HEK293T (cell line): ENCODE measurements at regions not wholly inside any gene's neighbourhood (a gene's known extent, or its start where the extent isn't known, plus 50 kb on each side); places are given as distances from the start of the nearest gene placed in this dataset.
A peak's percentile ranks its signal among the peaks of the same experiment; 100 is the strongest.

ENCODE experiments used
- CTCF ChIA-PET: fragments of 350-600 bp; formaldehyde crosslinking; extraction: SDS; loops from one replicate; lab custom pipeline; 2021; ENCODE audit warnings: antibody characterized with exemption, inconsistent platforms; lab: Yijun Ruan, JAX
- POLR2A ChIA-PET: fragments of 350-600 bp; formaldehyde crosslinking; extraction: SDS; loops from one replicate; lab custom pipeline; 2020; ENCODE audit warnings: antibody characterized with exemption, inconsistent platforms; lab: Yijun Ruan, JAX
- DNase-seq: peaks from one replicate; pipeline ENCODE4 v3.0.0; 2012; ENCODE audit warnings: mixed read lengths; ENCODE audit errors: extremely low spot score
- ARNT ChIP-seq: fragments of 450-650 bp; IDR thresholded peaks from 2 replicates; pipeline ENCODE4 v1.6.1; 2017; ENCODE audit warnings: mild to moderate bottlenecking
- BHLHE40 ChIP-seq: fragments of 450-650 bp; IDR thresholded peaks from 2 replicates; pipeline ENCODE4 v1.6.1; 2016; ENCODE audit warnings: mild to moderate bottlenecking, moderate library complexity, borderline replicate concordance
- CTBP1 ChIP-seq: fragments of 450-650 bp; IDR thresholded peaks from 2 replicates; pipeline ENCODE4 v1.6.1; 2016; ENCODE audit warnings: borderline replicate concordance
- ELF4 ChIP-seq: fragments of 450-650 bp; IDR thresholded peaks from 2 replicates; pipeline ENCODE4 v1.6.1; 2017; ENCODE audit warnings: antibody characterized with exemption
- FOXA1 ChIP-seq: fragments of 450-650 bp; IDR thresholded peaks from 2 replicates; pipeline ENCODE4 v1.6.1; 2016; ENCODE audit warnings: mild to moderate bottlenecking
- FOXK2 ChIP-seq: fragments of 450-650 bp; IDR thresholded peaks from 2 replicates; pipeline ENCODE4 v1.6.1; 2016; ENCODE audit warnings: mild to moderate bottlenecking
- FOXM1 ChIP-seq: fragments of 450-650 bp; IDR thresholded peaks from 2 replicates; pipeline ENCODE4 v1.6.1; 2017; ENCODE audit warnings: mild to moderate bottlenecking, borderline replicate concordance
- HDGF ChIP-seq: fragments of 450-650 bp; IDR thresholded peaks from 2 replicates; pipeline ENCODE4 v1.6.1; 2017; ENCODE audit warnings: antibody characterized with exemption, borderline replicate concordance
- L3MBTL2 ChIP-seq: fragments of 450-650 bp; conservative IDR thresholded peaks from 2 replicates; pipeline ENCODE4 v1.6.1; 2016; ENCODE audit warnings: mild to moderate bottlenecking
- LEF1 ChIP-seq: fragments of 450-650 bp; IDR thresholded peaks from 2 replicates; pipeline ENCODE4 v1.6.1; 2017; ENCODE audit warnings: mild to moderate bottlenecking, borderline replicate concordance
- NFRKB ChIP-seq: fragments of 450-650 bp; IDR thresholded peaks from 2 replicates; pipeline ENCODE4 v1.6.1; 2016; ENCODE audit warnings: mild to moderate bottlenecking, moderate library complexity
- PKNOX1 ChIP-seq: fragments of 450-650 bp; IDR thresholded peaks from 2 replicates; pipeline ENCODE4 v1.6.1; 2016
- SP1 ChIP-seq: fragments of 450-650 bp; IDR thresholded peaks from 2 replicates; pipeline ENCODE4 v1.6.1; 2017
- SUZ12 ChIP-seq: fragments of 450-650 bp; IDR thresholded peaks from 2 replicates; pipeline ENCODE4 v1.6.1; 2016; ENCODE audit warnings: mild to moderate bottlenecking
- TARDBP ChIP-seq: fragments of 450-650 bp; IDR thresholded peaks from 2 replicates; pipeline ENCODE4 v1.6.1; 2016
- ZNF384 ChIP-seq: fragments of 450-650 bp; IDR thresholded peaks from 2 replicates; pipeline ENCODE4 v1.6.1; 2016

GRCh38 chr17:71158437-71158836 lies 962.4 kb upstream of the SOX9 start:
- ChIA-PET POLR2A (no interaction called here), CTCF (no interaction called here)
- TF ChIP-seq CTBP1, result no peak
- TF ChIP-seq LEF1, result no peak
- no peak for TF ChIP-seq ZNF384
- TF ChIP-seq BHLHE40, result no peak
- no peak for TF ChIP-seq PKNOX1
- TF ChIP-seq FOXA1, result no peak
- TF ChIP-seq HDGF, result no peak
- TF ChIP-seq SP1, result no peak
- no peak for TF ChIP-seq FOXM1
- no peak for TF ChIP-seq TARDBP
- TF ChIP-seq FOXK2, result no peak
- no peak for TF ChIP-seq ARNT
- no peak for TF ChIP-seq NFRKB
- no peak for DNase-seq

DNA sequence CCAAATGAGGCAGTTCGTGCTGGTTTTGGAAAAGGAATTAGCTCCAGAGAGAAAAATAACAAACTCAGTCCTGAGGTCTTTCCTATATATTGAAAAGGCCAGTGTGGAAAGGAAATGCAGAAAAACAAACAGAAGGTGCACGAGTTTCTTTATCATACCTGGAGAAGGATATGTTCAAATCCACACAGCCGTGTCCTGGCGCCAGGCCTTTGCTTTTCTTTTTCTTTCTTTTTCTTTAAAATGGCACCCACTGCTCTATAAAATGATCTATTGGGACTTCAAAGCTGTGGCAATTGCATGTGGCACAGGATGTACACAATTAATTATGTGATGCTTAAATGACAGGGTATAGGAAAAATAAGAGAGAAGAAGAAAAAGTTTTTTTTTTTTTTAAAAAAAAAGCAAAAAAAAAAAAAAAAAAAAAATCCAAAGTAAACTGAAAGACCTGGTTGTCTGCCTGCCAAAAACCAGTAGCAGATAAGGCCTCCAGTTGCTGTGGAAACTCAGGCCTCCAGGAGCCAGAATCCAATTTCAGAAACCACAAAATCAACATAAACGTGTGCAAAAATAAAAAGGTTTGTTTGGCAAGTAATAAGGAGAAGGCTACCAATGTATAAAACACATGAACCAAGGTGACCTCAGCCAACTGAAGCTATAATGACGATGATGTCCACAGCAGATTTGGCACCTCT lies 957.6 kb upstream of the SOX9 start:
- DNase-seq, result peak; percentile 37
- CTCF ChIA-PET, result interaction anchor here (0.5 to 0.6 kb wide), 2 partner anchors 139 to 396 kb away, joined by 3 read pairs; no protein-coding TSS in a partner anchor
- no peak for TF ChIP-seq L3MBTL2
- no peak for TF ChIP-seq TARDBP
- TF ChIP-seq LEF1, result no peak
- TF ChIP-seq HDGF, result no peak
- peak; percentile 80 for TF ChIP-seq ZNF384
- POLR2A ChIA-PET, result no interaction called here

DNA sequence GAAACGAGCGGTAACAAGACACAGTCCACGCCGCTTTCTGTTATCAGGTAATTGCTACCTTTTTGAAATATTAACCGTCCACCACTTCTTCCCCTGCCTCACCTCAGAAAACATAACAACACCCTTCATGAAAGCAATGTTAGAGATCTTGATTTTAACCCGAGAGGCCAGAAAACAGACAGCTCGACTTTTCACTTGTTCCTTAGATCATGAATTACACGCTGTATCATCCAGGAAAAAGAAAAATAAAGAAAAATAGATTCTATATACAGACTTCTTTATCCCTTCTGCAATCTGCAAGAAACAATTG lies 957.1 kb upstream of the SOX9 start:
- TF ChIP-seq ARNT, result no peak
- no peak for TF ChIP-seq TARDBP
- no peak for TF ChIP-seq FOXA1
- TF ChIP-seq SP1, result no peak
- no peak for TF ChIP-seq NFRKB
- ChIA-PET POLR2A (no interaction called here), CTCF (interaction anchor here (0.5 kb wide), 1 partner anchor 397 kb away, joined by 3 read pairs; no protein-coding TSS in a partner anchor)
- no peak for DNase-seq

DNA sequence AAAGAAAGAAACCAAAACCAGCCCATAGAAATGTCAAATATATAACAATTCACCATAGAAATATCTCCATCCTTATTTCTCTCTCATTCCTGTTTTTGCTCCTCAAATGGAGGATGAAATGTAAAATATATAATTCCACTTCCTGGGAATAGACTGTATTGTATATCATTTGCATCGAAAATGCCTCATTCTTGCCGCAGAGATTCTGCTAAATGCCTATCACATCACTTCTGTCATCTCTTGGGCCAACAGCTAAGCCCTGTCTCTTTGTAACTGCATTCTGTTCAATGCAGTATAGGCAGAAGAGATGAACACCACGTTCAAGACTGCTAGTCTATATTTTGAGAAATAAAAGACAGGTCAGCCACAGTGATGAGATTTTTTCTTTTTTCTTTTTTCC lies 956.3 kb upstream of the SOX9 start:
- CTCF ChIA-PET, result no interaction called here
- no peak for DNase-seq
- TF ChIP-seq FOXM1 (no peak), SUZ12 (no peak), ARNT (no peak), NFRKB (no peak), CTBP1 (no peak), FOXA1 (no peak), LEF1 (no peak), L3MBTL2 (no peak), TARDBP (no peak), ELF4 (no peak), SP1 (no peak), HDGF (no peak), BHLHE40 (no peak), PKNOX1 (no peak), FOXK2 (no peak), ZNF384 (no peak)
- POLR2A ChIA-PET, result interaction anchor here (0.5 kb wide), 1 partner anchor 8 kb away, joined by 3 read pairs; no protein-coding TSS in a partner anchor

GRCh38 chr17:71166311-71166710 lies 954.5 kb upstream of the SOX9 start:
- no peak for TF ChIP-seq L3MBTL2
- TF ChIP-seq SP1, result no peak
- no peak for TF ChIP-seq ARNT
- no peak for TF ChIP-seq FOXA1
- TF ChIP-seq FOXM1, result no peak
- TF ChIP-seq HDGF, result no peak
- TF ChIP-seq LEF1, result no peak
- no peak for TF ChIP-seq FOXK2
- TF ChIP-seq SUZ12, result no peak
- TF ChIP-seq ELF4, result no peak
- no peak for DNase-seq
- ChIA-PET POLR2A (no interaction called here), CTCF (no interaction called here)

DNA sequence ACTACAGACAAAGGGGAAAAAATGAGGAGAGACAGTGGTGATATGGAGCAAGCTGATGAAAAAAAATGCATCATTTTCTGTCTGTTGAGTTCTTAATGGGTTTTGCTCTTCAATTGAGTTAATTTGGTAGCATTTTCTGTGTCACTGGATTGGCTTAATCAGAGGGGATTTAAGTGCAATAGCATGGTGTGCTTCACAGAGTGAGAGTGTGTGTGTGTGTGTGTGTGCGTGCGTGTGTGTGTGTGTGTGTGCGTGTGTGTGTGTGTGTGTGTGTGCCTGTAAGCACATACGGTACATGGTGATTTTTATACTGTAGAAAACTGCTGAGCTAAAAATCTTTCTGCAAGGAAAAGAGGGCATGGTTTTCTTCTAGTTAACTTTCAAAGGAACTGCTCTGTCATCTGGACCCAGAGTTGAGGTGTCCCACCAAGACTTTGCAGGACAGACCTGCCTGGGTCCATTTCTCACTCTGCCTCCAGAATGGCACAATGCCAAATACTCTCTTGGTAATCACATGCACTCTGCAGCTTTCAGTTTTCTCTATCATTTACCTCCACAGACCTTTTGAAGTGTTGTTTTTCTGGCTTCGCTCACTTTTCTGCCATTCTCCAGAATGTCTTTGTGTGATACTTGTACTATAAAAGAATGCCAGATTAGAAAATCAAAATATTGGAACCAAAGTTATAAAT lies 952.6 kb upstream of the SOX9 start:
- DNase-seq, result no peak
- no peak for TF ChIP-seq NFRKB
- no peak for TF ChIP-seq BHLHE40
- no peak for TF ChIP-seq FOXA1
- no peak for TF ChIP-seq L3MBTL2
- no peak for TF ChIP-seq FOXM1
- ChIA-PET POLR2A (interaction anchor here (1.3 kb wide), 1 partner anchor 26 kb away, joined by 3 read pairs; no protein-coding TSS in a partner anchor), CTCF (interaction anchor here (0.6 kb wide), 1 partner anchor 103 kb away, joined by 3 read pairs; no protein-coding TSS in a partner anchor)

- DNase-seq, result no peak
- POLR2A ChIA-PET, result no interaction called here
- no peak for TF ChIP-seq SP1
- no peak for TF ChIP-seq CTBP1
- no peak for TF ChIP-seq ZNF384
- no peak for TF ChIP-seq BHLHE40
- TF ChIP-seq FOXK2, result no peak
- no peak for TF ChIP-seq LEF1
- TF ChIP-seq ARNT, result no peak
- TF ChIP-seq HDGF, result no peak
- no peak for TF ChIP-seq PKNOX1
- TF ChIP-seq SUZ12, result no peak
- TF ChIP-seq FOXA1, result no peak
- CTCF ChIA-PET, result no interaction called here
Observed at GRCh38 chr17:71170070-71170469, 950.8 kb upstream of the SOX9 start.
